GM12878 (cell line): ENCODE measurements at regions not wholly inside any gene's neighbourhood (a gene's known extent, or its start where the extent isn't known, plus 50 kb on each side); places are given as distances from the start of the nearest gene placed in this dataset.

ENCODE experiments used
- ATAC-seq: fragments of 200-7000 bp; cut with Tn5 transposase; 3 replicates; pipeline ENCODE4 v1.9.1; 2020; ENCODE audit warnings: mild to moderate bottlenecking, moderate library complexity
- BruUV-seq: library from RNA; stranded (reverse); fragments of 400-500 nt; replicated peaks from 2 replicates; lab custom pipeline; 2021; lab: Mats Ljungman, UMichigan
- CTCF ChIA-PET: fragments of 300-600 bp; sonication (Branson Sonifier 250); formaldehyde crosslinking; extraction: SDS; loops from one replicate; lab custom pipeline; 2021; ENCODE audit warnings: inconsistent platforms; lab: Yijun Ruan, JAX
- POLR2A ChIA-PET: fragments of 350-600 bp; formaldehyde crosslinking; extraction: SDS; loops from one replicate; lab custom pipeline; 2021; ENCODE audit warnings: inconsistent platforms; lab: Charles Lee
- RAD21 ChIA-PET: fragments of 300-600 bp; sonication (Branson Sonifier 250); formaldehyde crosslinking; loops from one replicate; lab custom pipeline; 2023; ENCODE audit warnings: antibody characterized with exemption; ENCODE audit not compliant: unreplicated experiment; lab: Charles Lee
- SMC1A ChIA-PET: fragments of 300-600 bp; sonication (Branson Sonifier 250); formaldehyde crosslinking; loops from one replicate; lab custom pipeline; 2023; ENCODE audit not compliant: unreplicated experiment, uncharacterized antibody; lab: Charles Lee
- DNase-seq: peaks from one replicate; pipeline ENCODE4 v3.0.0-alpha.2; 2011; ENCODE audit warnings: low read depth, low spot score
- FAIRE-seq: peaks from 3 replicates; lab custom pipeline; 2011; peaks lifted over from hg19 to GRCh38; lab: Jason Lieb, UNC
- H2AFZ ChIP-seq: 2 replicates; pipeline ENCODE4 v1.6.0; 2011; ENCODE audit warnings: low read depth, low read length, control low read depth; ENCODE audit not compliant: control insufficient read depth
- H3K27ac ChIP-seq: 2 replicates; pipeline ENCODE4 v1.5.1; 2011; ENCODE audit warnings: control low read depth; ENCODE audit not compliant: control insufficient read depth, insufficient read depth
- H3K27me3 ChIP-seq, 2 experiments: replicated peaks in 1 of 2; 2 replicates each; pipeline versions ENCODE4 v1.6.0 to v1.6.1; 2011; ENCODE audit warnings: low read length in 1 of 2; ENCODE audit not compliant: control insufficient read depth in 2 of 2, insufficient read depth in 2 of 2
- H3K36me3 ChIP-seq, 2 experiments: 2 replicates each; pipeline ENCODE4 v1.5.1; 2011; ENCODE audit warnings: low read length in 1 of 2; ENCODE audit not compliant: control insufficient read depth in 2 of 2, insufficient read depth in 2 of 2
- H3K4me1 ChIP-seq: 2 replicates; pipeline ENCODE4 v1.6.1; 2011; ENCODE audit warnings: mild to moderate bottlenecking, low read length, moderate library complexity, mixed read lengths; ENCODE audit not compliant: control insufficient read depth, insufficient read depth
- H3K4me2 ChIP-seq: 2 replicates; pipeline ENCODE4 v1.6.0; 2011; ENCODE audit warnings: control low read depth; ENCODE audit not compliant: control insufficient read depth, insufficient read depth
- H3K4me3 ChIP-seq: fragments of 200-600 bp; sonication (generic); 2 replicates; pipeline ENCODE4 v1.5.1; 2016
- H3K79me2 ChIP-seq: 2 replicates; pipeline ENCODE4 v1.6.0; 2011; ENCODE audit warnings: low read length; ENCODE audit not compliant: control insufficient read depth, insufficient read depth
- H3K9ac ChIP-seq: 2 replicates; pipeline ENCODE4 v1.8.0; 2011; ENCODE audit warnings: low read length, control low read depth, mixed read lengths; ENCODE audit not compliant: control insufficient read depth, insufficient read depth
- H3K9me3 ChIP-seq: replicated peaks from 3 replicates; pipeline ENCODE4 v1.5.1; 2011; ENCODE audit warnings: mild to moderate bottlenecking, low read length; ENCODE audit not compliant: control insufficient read depth, insufficient read depth
- H4K20me1 ChIP-seq: 2 replicates; pipeline ENCODE4 v1.6.0; 2011; ENCODE audit not compliant: control insufficient read depth, insufficient read depth
- IKZF2 ChIP-seq, 2 experiments: fragments of 450-650 bp; IDR thresholded peaks; 2 replicates each; pipeline ENCODE4 v1.6.1; 2017; ENCODE audit warnings: mild to moderate bottlenecking in 2 of 2, moderate library complexity in 2 of 2
- MEF2B ChIP-seq: fragments of 450-650 bp; IDR thresholded peaks from 2 replicates; pipeline ENCODE4 v1.6.1; 2018; ENCODE audit warnings: mild to moderate bottlenecking, moderate library complexity; ENCODE audit not compliant: partially characterized antibody, poor library complexity, severe bottlenecking
- MLLT1 ChIP-seq: fragments of 450-650 bp; IDR thresholded peaks from 2 replicates; pipeline ENCODE4 v1.6.1; 2016; ENCODE audit warnings: mild to moderate bottlenecking
- SMARCA5 ChIP-seq: fragments of 450-650 bp; IDR thresholded peaks from 2 replicates; pipeline ENCODE4 v1.6.1; 2017; ENCODE audit warnings: mild to moderate bottlenecking
- ZBTB33 ChIP-seq: fragments of 450-650 bp; IDR thresholded peaks from 2 replicates; pipeline ENCODE4 v1.6.1; 2017; ENCODE audit warnings: mild to moderate bottlenecking
- in situ Hi-C: fragments of 300-500 bp; cut with MboI; formaldehyde crosslinking; loops from 9 replicates; pipeline ENCODE4 v1.14.3; 2018; ENCODE audit warnings: mixed read lengths
- intact Hi-C: fragments of 100-400 bp; cut with micrococcal nuclease; formaldehyde crosslinking; loops from one replicate; pipeline ENCODE4 v1.14.2; 2022; ENCODE audit not compliant: unreplicated experiment

GRCh38 chr1:238826891-238827290 lies 559.5 kb upstream of the CHRM3 start:
- Histone ChIP-seq H2AFZ (no peak overlapping the region), H3K9ac (no peak overlapping the region), H3K36me3 (no peaks in the 10 kb centered on the region), H3K9me3 (no peaks in the 10 kb centered on the region), H3K27me3 (no peaks in the 10 kb centered on the region), H3K4me2 (no peak overlapping the region), H3K79me2 (no peaks in the 10 kb centered on the region)
- intact Hi-C loops (no loop called here), in situ Hi-C loops (no loop called here)
- SMC1A ChIA-PET = no interaction called here
- CTCF ChIA-PET = interaction anchor here (1.0 kb wide), 1 partner anchor 9 kb away, joined by 3 read pairs; no protein-coding TSS in a partner anchor
- DNase-seq = no peak
- TF ChIP-seq MEF2B (no peak), IKZF2 (IDR thresholded peaks at IDR 0.05) (no peak), MLLT1 (no peak), ZBTB33 (no peak), SMARCA5 (no peak)
- TF ChIP-seq, all 136 proteins: peak for 0
- Histone ChIP-seq H3K4me3 (no peak overlapping the region), H4K20me1 (no peaks in the 10 kb centered on the region), H3K27ac (no peak overlapping the region), H3K4me1 (no peaks in the 10 kb centered on the region)
- FAIRE-seq = no peak
- no peak for ATAC-seq
- BruUV-seq = no TSS peak
- RAD21 ChIA-PET = interaction anchor here (0.5 kb wide), 1 partner anchor 478 kb away, joined by 3 read pairs; no protein-coding TSS in a partner anchor
- POLR2A ChIA-PET = no interaction called here
